ENCODE measurements at regions not wholly inside any gene's neighbourhood (a gene's known extent, or its start where the extent isn't known, plus 50 kb on each side); places are given as distances from the start of the nearest gene placed in this dataset.
A peak's percentile ranks its signal among the peaks of the same experiment; 100 is the strongest.

DNA sequence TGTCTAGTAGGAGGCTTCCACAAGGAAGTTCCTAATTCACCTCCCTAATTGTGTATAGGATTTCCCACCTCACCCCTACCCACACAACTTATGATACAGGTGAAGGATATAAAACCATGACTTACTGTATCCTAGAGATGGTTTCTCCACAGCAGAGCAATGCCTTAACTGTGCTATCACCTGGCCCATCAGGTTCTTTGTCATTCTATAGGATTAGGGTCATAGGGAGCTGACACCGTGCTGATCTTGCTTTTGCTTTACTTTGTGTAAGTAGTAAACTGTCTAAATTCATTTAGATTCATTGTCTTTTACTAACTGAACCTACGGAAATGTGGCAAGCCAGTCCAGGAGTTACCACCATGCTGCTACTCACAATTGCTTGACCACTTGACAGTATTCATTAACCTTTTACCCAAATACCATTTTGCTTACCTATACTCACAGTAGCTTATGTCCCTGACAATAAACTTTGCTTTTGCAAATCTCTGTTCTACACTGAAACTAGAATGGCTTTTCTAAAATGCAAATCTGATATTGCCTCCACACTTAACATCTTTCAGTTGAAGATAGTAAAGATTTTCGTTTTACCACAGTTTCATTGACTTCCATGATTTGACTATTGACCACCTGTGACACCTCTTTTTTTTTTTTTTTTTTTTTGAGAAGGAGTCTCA lies 147.6 kb downstream of the IFI44 start:
- DNase-seq: no peak

DNA sequence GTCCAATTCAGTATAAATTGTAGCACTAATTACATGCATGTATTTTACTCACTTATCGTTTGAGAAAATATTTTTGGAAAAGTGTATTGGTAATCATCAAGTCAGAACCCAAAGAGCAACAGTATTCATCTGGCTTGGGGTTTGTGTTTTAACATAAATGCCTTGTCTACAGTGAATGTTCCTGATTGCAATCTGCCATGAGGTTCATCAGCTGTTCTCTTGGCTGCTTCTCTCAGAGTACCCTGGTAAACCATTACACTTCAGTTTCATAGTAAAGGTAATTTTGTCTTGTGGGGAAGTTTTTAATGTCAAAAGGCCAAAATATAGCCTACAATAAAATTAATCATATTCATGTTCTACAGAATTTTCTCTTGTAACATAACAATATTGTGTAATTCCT lies 150.3 kb downstream of the IFI44 start:
- DNase-seq: no peak

DNA sequence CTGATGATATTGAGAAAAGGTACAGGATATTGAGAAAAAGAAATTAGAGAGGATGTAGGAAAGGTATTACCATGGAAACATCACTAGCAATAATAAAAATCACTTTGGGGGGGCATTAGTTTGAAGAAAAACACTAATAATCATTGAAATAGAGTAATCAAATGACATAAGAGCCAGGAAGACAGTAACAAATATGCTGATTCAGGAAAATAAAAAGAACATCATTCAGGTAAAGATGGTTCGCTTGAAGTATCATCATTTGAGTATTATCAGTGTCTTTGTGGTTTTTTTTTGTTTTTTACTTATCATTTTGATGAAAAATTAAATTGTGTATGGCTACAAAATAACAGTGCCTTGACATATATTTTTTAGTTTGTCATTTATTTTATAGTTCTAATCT lies 164.5 kb downstream of the IFI44 start:
- no peak for DNase-seq

DNA sequence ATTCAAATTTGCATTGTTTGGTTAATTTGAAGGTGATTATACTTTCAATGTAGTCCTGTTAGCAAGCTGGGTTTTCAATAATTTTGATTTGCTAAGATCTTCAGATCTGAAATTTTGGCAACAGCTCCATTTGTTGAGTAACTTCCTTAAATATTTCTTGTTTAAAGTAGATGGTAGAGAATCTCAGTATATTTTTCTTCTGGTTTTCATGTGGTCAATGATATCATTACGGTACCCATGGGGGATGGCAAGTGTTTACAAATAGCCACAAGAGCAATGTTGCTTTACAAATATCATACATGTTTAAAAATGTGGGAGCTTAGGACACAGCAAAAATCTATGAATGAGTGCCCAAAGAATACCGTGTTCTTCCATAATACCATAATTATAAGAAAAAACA lies 175.9 kb downstream of the IFI44 start:
- DNase-seq: no peak

DNA sequence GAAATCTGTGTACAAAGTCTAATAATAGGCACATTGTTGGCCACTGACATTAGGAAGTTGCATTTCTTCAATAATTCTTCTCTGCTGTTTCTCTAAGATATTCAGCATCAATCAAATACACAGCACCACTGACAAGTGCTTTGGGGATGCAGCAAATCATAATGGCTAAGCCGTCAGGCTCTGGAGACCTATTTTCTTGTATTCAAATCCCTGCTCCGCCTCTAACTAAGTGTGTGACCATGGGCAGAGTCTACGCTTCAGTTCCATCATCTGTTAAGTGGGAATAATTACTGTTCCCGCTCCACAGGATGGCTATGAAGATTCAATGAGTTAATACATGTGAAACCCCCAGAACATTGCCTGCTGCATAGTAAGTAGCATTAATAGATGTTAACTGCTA lies 176.9 kb downstream of the ADGRL4 start:
- DNase-seq: no peak

DNA sequence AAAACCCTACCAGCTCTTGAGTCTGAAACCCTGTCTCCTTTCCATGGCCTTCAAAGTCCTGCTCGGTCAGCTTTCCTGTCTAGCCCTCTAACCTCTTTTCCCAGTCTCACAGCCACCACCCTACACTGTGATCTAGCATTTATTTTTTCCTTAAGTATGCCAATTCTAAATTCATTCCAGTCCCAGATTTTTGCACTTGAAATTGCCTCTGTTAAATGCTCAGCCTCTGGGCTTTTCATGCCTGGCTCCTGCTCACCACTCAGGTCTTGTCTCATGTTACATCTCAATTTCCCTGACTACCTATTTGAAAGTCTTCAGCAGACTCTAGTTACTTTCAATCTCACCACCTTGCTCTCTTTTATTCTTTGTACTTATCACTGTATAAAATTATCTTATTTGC lies 176.2 kb downstream of the ADGRL4 start:
- no peak for DNase-seq

DNA sequence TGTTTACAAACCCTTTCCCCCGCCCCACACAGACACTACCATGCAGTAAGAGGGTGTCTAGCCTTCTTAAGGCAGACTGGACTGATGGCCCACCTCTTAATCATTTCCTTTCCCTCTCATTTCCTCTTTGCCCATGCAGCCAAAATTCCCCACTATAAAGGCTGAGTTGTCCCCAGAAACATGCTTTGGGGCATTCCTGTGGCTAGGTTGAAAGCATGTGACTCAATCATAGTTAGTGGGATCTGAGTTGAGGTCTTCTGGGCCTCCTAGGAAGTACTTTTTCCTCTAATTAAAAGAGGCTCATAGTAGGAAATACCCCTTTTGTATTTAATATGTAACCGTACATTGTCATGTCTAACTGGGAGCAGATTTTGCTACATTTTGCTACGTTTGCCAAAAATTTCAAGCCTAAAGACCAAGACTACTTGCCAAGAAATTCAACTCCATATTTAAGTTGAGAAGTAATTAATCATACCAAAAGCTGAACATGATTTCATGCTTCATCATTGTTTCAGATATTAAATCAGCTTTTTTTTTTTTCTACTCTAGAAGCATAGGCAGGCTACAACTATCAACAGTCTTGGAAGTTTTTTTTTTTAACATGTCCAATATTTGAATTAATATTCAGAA lies 174.7 kb downstream of the ADGRL4 start:
- no peak for DNase-seq

DNA sequence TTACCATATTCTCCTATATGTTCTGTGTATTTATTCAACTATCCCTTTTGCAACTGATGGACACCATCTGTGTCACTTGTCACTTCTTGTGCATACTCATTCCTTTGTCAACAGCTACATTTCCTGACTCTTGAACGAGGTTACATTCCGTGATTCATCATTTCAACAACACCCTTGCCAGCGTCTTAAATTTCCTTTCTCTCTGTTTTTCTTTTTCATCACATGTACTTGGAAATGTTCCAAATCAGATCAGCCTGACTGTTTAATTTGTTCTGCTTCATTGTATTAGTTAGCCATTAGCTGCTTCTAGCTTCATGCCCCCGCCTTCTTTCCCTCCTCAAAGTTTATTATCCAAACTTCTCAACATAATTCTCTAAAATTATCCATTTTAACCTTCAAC lies 173.0 kb downstream of the ADGRL4 start:
- DNase-seq: no peak

DNA sequence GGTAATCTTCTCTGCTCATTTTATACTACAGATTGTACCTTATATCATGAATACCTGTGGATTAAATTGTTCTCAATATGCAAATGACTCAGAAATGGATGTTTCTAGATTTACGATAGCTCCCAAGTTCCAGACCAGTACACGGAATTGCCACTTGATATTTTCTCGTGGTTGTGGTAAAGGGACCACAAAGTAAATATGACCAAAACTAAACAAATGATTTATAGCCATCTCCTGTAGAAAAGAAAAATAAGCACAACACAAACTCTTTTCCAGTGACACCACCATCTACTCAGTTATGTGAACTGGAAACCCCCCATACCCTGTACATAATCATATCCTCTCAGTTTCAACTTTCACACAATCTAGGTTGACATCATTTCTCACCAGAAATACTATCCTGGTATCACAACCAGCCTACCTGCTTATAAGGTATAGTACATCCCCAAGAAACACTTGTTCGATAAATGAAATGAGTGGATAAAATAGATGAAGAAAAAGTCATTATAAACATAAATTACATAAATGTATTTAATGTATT lies 172.3 kb downstream of the ADGRL4 start:
- DNase-seq: no peak

DNA sequence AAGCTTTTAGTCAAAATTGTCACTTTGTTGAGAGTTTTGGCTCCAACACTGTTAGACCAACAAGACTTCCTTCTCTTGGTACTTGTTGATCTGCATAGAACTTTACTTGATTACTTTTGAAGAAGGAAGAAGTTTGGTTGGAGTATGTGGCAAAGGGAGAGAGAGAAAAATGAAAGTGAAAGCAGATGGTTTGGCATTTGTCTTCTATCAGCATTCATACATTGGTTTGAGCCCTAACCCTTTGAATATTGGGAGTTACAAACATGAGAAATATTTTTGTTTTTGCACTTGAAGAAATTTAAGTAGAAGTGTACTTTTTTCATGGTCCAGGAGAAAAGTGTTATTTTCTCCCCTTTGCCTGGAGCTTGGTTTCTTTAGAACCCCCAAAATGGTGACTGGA lies 169.8 kb downstream of the ADGRL4 start:
- DNase-seq: no peak

DNA sequence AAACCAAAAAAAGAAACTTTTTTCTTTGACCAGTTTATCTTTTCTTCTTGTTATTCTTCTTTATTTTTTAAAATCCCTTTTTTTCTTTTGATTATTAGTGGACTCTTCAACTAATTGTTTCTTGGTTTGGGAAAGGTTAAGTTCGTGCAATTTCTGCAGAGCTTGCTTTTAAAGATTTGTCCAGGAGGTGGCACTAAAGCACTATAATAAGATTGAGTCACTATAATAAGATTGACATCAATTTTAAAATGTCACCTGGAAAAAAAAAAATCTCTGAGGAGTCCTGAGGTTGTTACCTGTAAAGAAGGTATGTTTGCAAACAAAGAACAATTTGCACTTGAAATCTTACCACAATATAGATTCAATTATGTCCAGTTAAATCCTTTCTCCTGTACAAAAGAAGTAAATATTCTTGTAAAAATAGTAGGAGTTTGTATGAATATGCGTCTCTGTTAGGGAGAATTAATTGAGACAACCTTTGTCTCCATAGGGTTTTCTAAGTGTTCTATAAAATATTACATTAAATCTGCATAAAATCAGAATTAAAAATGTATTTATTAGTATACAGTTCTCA lies 166.7 kb downstream of the ADGRL4 start:
- DNase-seq: peak in 1 of 2 experiments; percentile 52

Measured in NCI-H526 (cell line).